Endodermal cell (in vitro differentiated cells): ENCODE measurements at regions not wholly inside any gene's neighbourhood (a gene's known extent, or its start where the extent isn't known, plus 50 kb on each side); places are given as distances from the start of the nearest gene placed in this dataset.

Experiments used
- DNase-seq: peaks from one replicate; pipeline ENCODE4 v3.0.0-alpha.2; 2017
- H3K27ac ChIP-seq: 2 replicates; pipeline ENCODE4 v1.5.1; 2013; ENCODE audit warnings: mild to moderate bottlenecking, low read depth, low read length, moderate library complexity
- H3K27me3 ChIP-seq: 2 replicates; pipeline ENCODE4 v1.6.1; 2013; ENCODE audit warnings: mild to moderate bottlenecking, low read length, moderate library complexity; ENCODE audit not compliant: insufficient read depth, control insufficient read depth, poor library complexity, severe bottlenecking
- H3K36me3 ChIP-seq: 2 replicates; pipeline ENCODE4 v1.7.0; 2013; ENCODE audit warnings: mild to moderate bottlenecking, low read length, moderate library complexity; ENCODE audit not compliant: control insufficient read depth, insufficient read depth
- H3K4me1 ChIP-seq: one replicate; pipeline ENCODE4 v1.7.0; 2013; ENCODE audit warnings: low read length; ENCODE audit not compliant: control insufficient read depth, insufficient read depth
- H3K4me3 ChIP-seq: 2 replicates; pipeline ENCODE4 v1.5.1; 2013; ENCODE audit warnings: mild to moderate bottlenecking, low read length, moderate library complexity
- H3K9ac ChIP-seq: 2 replicates; pipeline ENCODE4 v1.6.1; 2013; ENCODE audit warnings: mild to moderate bottlenecking, low read length, moderate library complexity; ENCODE audit not compliant: poor library complexity, severe bottlenecking; ENCODE audit errors: extremely low read depth
- H3K9me3 ChIP-seq: 2 replicates; pipeline ENCODE4 v1.6.1; 2013; ENCODE audit warnings: mild to moderate bottlenecking, low read length, moderate library complexity; ENCODE audit not compliant: control insufficient read depth
- H3K27ac Mint-ChIP-seq: 2 replicates; pipeline ENCODE4 v1.8.0; 2020; ENCODE audit warnings: mixed read lengths
- H3K27me3 Mint-ChIP-seq: 2 replicates; pipeline ENCODE4 v1.8.0; 2021; ENCODE audit warnings: mild to moderate bottlenecking, mixed read lengths; ENCODE audit not compliant: insufficient read depth
- H3K36me3 Mint-ChIP-seq: 2 replicates; pipeline ENCODE4 v1.8.0; 2020; ENCODE audit warnings: low read depth, mixed read lengths
- H3K4me1 Mint-ChIP-seq: 2 replicates; pipeline ENCODE4 v1.8.0; 2020; ENCODE audit warnings: mixed read lengths
- H3K4me3 Mint-ChIP-seq: 2 replicates; pipeline ENCODE4 v1.8.0; 2020; ENCODE audit warnings: mild to moderate bottlenecking, moderate library complexity, mixed read lengths
- H3K9me3 Mint-ChIP-seq: 2 replicates; pipeline ENCODE4 v1.8.0; 2020; ENCODE audit warnings: mild to moderate bottlenecking, mixed read lengths
- CTCF ChIP-seq: fragments of 200-600 bp; sonication (generic); conservative IDR thresholded peaks from 2 replicates; pipeline ENCODE4 v1.5.0; 2021; ENCODE audit warnings: antibody characterized with exemption, mild to moderate bottlenecking
- WGBS, 2 experiments: methylation state at CpG; one replicate each; pipeline versions ENCODE4 v1.1.5 to v1.1.7; 2013; ENCODE audit warnings: missing lambda C conversion rate in 2 of 2, mixed read lengths in 1 of 2; ENCODE audit not compliant: insufficient coverage in 1 of 2, insufficient read length in 1 of 2; 5-methylcytosine and 5-hydroxymethylcytosine counted together

GRCh38 chr18:56473400-56474024 is 164.9 kb downstream of the TXNL1 start:
- Mint-ChIP-seq H3K4me1 (no peaks in the 10 kb centered on the region), H3K9me3 (no peaks in the 10 kb centered on the region), H3K27ac (no peak overlapping the region), H3K4me3 (no peak overlapping the region), H3K27me3 (no peaks in the 10 kb centered on the region), H3K36me3 (no peaks in the 10 kb centered on the region)
- no peak for DNase-seq
- Histone ChIP-seq H3K4me3 (no peak overlapping the region), H3K27me3 (no peaks in the 10 kb centered on the region), H3K4me1 (no peaks in the 10 kb centered on the region), H3K27ac (no peak overlapping the region), H3K36me3 (no peaks in the 10 kb centered on the region), H3K9ac (no peak overlapping the region), H3K9me3 (no peaks in the 10 kb centered on the region)
- no peak for TF ChIP-seq CTCF
- WGBS, 2 experiments: 85 to 86% methylated on average over 6 to 8 of the region's 8 CpGs

- Mint-ChIP-seq H3K4me3 (no peak overlapping the region), H3K27me3 (no peaks in the 10 kb centered on the region), H3K9me3 (peaks cover 9% of the 10 kb centered on the region), H3K36me3 (no peaks in the 10 kb centered on the region), H3K4me1 (no peaks in the 10 kb centered on the region), H3K27ac (no peak overlapping the region)
- Histone ChIP-seq H3K27me3 (no peaks in the 10 kb centered on the region), H3K9ac (no peak overlapping the region), H3K36me3 (no peaks in the 10 kb centered on the region), H3K9me3 (no peaks in the 10 kb centered on the region), H3K4me3 (no peak overlapping the region), H3K27ac (no peak overlapping the region), H3K4me1 (no peaks in the 10 kb centered on the region)
- DNase-seq: no peak
- WGBS, 2 experiments: 86 to 100% methylated on average over 1 to 5 of the region's 5 CpGs
- TF ChIP-seq CTCF: no peak
Measured at GRCh38 chr18:56470406-56471351, 167.7 kb downstream of the TXNL1 start.

GRCh38 chr18:56469582-56469981 is 168.8 kb downstream of the TXNL1 start:
- Mint-ChIP-seq H3K4me3 (no peak overlapping the region), H3K4me1 (no peaks in the 10 kb centered on the region), H3K36me3 (no peaks in the 10 kb centered on the region), H3K27me3 (no peaks in the 10 kb centered on the region), H3K9me3 (peaks cover 20% of the 10 kb centered on the region), H3K27ac (no peak overlapping the region)
- Histone ChIP-seq H3K27me3 (no peaks in the 10 kb centered on the region), H3K36me3 (no peaks in the 10 kb centered on the region), H3K4me1 (no peaks in the 10 kb centered on the region), H3K27ac (no peak overlapping the region), H3K9me3 (peaks cover 9% of the 10 kb centered on the region), H3K4me3 (no peak overlapping the region), H3K9ac (no peak overlapping the region)
- 88 to 100% methylated on average over 3 to 4 of the region's 4 CpGs for WGBS, 2 experiments
- no peak for TF ChIP-seq CTCF
- no peak for DNase-seq
